Amygdala (tissue), 56 donors: ENCODE measurements at regions not wholly inside any gene's neighbourhood (a gene's known extent, or its start where the extent isn't known, plus 50 kb on each side); places are given as distances from the start of the nearest gene placed in this dataset.

Experiments
- DNase-seq, 56 donors: peaks; one replicate each; lab custom pipeline; 2025; lab: John Stamatoyannopoulos, UW

GRCh38 chr2:129724021-129724757 lies 255.3 kb upstream of the RAB6C start:
- DNase-seq = no peak

GRCh38 chr2:129726216-129726615 lies 253.2 kb upstream of the RAB6C start:
- no peak for DNase-seq

GRCh38 chr2:129727286-129727685 lies 252.2 kb upstream of the RAB6C start:
- no peak for DNase-seq

GRCh38 chr2:129728035-129728972 lies 251.2 kb upstream of the RAB6C start:
- no peak for DNase-seq

GRCh38 chr2:129729011-129729410 lies 250.5 kb upstream of the RAB6C start:
- DNase-seq = no peak

GRCh38 chr2:129729646-129730045 lies 249.8 kb upstream of the RAB6C start:
- DNase-seq = no peak

- DNase-seq = no peak
These were observed 248.5 kb upstream of the RAB6C start for GRCh38 chr2:129730979-129731378.

- DNase-seq = no peak
These were observed 247.4 kb upstream of the RAB6C start for GRCh38 chr2:129731907-129732629.

GRCh38 chr2:129732630-129733026 lies 246.8 kb upstream of the RAB6C start:
- DNase-seq = no peak

GRCh38 chr2:129733041-129733440 lies 246.4 kb upstream of the RAB6C start:
- DNase-seq = no peak

GRCh38 chr2:129733579-129733978 lies 245.9 kb upstream of the RAB6C start:
- no peak for DNase-seq

- no peak for DNase-seq
These were observed 245.0 kb upstream of the RAB6C start for GRCh38 chr2:129734343-129735034.

GRCh38 chr2:129735576-129735975 lies 243.9 kb upstream of the RAB6C start:
- no peak for DNase-seq

GRCh38 chr2:129737660-129738527 lies 241.6 kb upstream of the RAB6C start:
- DNase-seq = no peak

GRCh38 chr2:129738799-129739198 lies 240.7 kb upstream of the RAB6C start:
- DNase-seq = no peak

GRCh38 chr2:129740504-129740903 lies 239.0 kb upstream of the RAB6C start:
- no peak for DNase-seq

GRCh38 chr2:129741165-129741564 lies 238.3 kb upstream of the RAB6C start:
- DNase-seq = no peak

GRCh38 chr2:129741623-129742022 lies 237.8 kb upstream of the RAB6C start:
- no peak for DNase-seq

- DNase-seq = no peak
These were observed 236.9 kb upstream of the RAB6C start for GRCh38 chr2:129742415-129743180.
